ENCODE measurements at regions not wholly inside any gene's neighbourhood (a gene's known extent, or its start where the extent isn't known, plus 50 kb on each side); places are given as distances from the start of the nearest gene placed in this dataset.

DNA sequence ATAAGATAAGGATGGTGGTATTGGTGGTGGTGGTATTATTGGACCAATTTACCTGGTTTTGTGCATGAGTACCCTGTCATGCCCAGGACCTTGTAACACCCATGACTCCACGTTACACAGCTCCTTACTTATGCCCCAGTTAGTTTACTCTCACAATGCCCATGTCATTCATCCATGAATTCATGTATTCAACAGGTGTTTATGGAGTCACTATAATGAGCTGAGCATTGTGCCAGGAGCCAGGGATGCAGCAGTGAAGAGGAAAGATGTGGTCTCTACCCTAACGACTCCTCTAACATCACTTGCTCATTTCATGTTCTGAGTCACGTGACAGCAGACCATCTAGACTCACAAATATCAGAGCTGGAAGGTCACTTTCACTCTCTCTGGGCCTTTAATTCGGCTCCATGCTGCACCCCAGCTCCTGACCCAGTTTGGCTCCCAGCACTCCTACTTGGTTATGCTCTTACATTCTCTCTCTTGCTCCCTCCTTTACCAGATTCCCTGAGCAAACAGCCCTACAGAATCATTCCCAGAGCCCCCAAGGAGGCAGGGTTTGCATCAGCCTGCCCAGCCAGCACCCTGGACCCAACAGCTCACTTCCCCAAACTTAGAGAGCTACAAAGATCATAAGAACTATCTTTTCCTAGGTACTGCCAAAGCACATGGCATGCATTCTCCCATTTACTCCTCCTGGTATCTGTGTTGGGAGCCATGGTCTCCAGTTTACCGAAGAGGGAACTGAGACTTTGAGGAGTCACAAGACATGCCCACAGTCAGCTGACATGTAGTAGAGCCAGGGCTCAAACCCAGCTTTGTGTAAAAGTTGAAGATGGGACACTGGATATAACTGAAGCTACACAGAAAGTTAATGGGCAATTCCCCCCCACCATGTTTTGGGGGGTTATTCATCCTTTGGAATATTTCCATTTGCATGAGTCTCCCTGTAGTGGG lies 449.9 kb downstream of the LRATD1 start:
- DNase-seq (ENCODE audit: low read depth in 2 of 2): no peak

DNA sequence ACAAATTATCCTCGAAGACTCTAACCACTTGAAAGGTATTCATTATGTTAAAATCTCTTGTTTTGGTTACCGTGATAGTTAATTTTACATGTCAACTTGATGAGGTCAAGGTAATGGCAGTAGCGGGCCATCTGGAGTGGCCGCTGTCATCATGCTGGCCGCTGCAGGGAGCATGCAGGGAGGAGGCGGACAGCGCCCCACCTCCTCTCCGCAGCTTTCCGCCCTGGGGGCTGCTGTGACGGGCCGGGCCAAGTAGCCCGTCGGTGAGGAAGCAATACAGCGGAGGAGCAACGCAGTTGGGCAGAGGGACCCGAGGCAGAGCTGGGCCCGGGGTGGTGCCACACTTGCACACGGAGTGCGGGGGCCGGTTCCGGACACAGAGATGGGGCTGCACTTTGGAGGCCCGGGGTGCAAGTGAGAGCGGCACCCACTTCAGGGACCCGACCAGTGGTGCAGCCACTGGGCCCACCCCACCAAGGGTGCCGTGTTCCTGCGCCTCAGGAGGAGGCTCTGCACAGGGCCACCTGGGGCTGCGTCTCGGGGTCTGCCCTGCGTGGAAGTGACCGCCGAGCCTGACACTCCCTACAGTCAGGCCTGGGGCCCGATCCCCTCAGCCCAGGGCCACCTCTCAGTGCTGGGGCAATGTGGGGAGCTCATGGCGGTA lies 452.4 kb downstream of the LRATD1 start:
- no peak for DNase-seq (ENCODE audit: low read depth in 2 of 2)

DNA sequence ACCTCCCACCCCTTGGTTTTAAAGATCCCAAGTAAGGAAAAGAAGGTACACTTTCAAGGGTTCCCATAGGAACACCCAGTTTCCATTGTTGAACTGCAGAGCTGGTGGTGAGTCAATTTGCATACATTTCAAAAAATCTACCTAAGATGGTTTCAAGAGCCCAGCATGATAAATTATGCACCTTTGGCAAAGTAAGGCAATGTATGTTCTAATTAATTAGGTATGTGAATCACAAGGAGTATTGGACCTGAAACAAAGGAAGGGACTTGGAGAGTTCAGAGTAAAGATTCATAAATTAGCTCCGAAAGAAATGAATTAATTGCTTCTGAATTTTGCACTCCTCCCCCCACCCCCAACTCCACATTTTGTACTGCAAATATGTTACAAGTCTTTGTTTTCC lies 459.7 kb downstream of the LRATD1 start:
- no peak for DNase-seq (ENCODE audit: low read depth in 2 of 2)

DNA sequence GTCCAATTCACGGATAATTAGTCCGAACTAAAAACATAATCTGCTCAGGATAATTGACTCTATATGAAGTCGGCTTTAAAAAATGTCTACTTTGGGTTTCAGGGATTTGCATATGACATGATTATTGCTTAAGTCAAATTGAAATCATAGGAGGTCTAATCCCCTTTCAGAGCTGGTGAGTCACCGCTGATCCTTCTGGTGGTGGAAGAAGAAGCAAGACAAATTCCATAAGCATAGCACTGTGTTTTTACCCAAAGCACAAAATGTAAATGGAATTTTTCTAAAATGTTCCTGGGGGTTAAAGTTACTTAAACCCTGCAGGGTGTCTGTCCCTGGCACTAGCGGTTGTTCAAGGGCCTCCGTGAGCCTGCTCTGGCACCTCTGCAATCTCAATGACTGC lies 460.2 kb downstream of the LRATD1 start:
- no peak for DNase-seq (ENCODE audit: low read depth in 2 of 2)

DNA sequence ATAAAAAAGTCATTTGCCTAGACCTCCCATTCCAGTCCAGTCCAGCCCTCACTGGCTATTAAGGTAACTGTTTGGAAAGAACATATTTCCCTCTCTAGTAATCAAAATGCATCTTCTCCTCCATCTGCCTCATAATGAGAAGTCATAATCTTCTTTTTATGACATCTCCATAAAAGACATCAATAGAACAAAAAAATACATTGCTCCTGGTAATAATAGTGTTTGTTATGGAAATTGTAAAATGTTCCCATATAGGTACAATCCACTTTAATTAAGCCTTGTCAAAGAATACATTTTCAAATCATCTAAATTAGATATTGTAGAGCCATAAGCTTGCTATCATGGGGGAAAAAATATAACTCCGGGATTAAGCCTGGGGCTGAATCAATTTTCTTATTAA lies 461.6 kb downstream of the LRATD1 start:
- DNase-seq (ENCODE audit: low read depth in 2 of 2): no peak

DNA sequence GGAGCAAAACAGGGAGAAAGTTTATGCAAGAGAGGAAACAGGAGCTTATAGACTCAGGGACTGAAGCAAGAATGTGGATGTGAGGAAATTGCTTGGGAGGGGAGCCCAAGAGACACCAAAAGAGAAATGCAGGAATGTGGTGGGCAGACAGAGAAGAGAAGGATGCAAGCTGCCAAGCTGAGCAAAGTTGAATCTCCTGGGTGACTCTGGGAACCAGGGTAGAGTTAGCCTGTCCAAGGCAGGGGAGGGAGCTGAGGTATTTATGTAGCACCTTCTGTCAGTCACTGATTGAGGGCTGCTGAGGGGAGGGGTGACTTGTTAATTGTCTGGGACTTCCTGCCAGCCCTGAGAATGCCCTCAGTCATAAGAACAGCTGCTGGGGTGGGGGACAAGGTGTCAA lies 464.3 kb downstream of the NBAS start:
- no peak for DNase-seq (ENCODE audit: low read depth in 2 of 2)

DNA sequence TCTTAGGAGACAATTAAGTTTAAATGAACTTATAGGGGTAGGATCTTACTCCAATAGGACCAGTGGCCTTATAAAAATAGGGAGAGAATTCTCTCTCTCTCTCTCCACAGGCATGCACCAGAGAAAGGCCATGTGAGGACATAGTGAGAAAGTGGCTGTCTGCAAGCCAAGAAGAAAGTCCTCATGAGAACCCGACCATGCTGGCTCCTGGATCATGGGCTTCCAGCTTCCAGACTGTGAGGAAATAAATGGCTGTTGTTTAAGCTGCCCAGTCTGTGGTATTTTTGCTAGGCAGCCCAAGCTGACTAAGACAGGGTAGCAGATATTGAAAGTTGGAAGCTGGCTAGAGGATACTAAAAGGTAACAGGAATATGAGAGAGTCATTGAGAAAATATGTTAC lies 454.0 kb downstream of the NBAS start:
- DNase-seq (ENCODE audit: low read depth in 2 of 2): no peak

DNA sequence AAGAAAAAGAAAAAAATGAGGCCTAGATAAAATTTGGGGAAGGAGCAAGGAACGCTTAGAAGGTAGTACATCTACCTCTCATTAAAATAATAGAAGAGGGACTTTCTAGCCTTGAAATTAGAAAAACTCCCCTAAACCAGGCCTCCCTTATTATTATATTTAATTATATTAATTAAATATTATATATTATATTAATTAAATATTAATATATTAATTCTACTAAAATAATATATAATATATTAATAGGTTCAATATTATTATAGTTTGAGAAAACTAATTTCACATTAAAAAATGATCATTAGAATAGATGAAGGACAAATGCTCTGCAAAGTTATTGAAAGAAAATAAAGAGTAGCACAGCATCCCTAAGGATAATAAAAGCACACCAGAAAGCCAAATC lies 449.4 kb downstream of the NBAS start:
- DNase-seq (ENCODE audit: low read depth in 2 of 2): no peak

DNA sequence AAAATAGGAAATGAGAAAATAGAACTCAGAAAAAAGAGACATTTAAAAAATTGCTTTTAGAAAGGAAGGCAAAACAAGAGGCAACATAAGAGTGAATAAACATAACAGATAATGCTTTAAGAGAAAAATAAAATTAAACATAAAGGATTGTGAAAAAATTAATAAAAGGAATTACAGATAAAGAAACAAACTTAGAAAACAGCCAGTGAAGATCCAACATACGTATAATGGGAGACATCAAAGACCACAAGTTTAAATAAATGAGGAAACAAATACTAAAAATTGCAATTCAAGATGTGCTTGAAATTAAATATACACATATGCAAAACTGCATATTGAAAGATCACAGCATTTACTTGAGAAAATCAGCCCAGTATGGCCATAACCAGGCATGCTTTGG lies 448.9 kb downstream of the NBAS start:
- no peak for DNase-seq (ENCODE audit: low read depth in 2 of 2)

DNA sequence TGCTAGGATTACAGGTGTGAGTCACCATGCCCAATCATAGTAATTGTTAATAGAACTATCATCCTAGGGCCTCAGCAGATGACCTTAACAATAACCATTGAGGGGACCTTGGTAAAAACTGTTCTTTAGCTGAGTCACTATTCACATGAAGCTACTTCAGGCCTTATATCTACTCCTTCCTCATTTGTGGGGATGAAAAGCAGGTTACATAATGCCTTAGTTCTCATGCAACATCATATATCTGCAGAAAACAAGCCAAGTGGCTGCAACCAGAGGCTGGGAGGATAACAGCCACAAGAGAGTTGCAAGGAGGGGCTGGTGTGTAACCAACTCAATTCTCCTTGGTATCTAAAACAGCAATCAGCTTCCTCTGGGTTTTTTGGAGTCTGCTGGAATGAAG lies 445.4 kb downstream of the NBAS start:
- DNase-seq (ENCODE audit: low read depth in 2 of 2): no peak

DNA sequence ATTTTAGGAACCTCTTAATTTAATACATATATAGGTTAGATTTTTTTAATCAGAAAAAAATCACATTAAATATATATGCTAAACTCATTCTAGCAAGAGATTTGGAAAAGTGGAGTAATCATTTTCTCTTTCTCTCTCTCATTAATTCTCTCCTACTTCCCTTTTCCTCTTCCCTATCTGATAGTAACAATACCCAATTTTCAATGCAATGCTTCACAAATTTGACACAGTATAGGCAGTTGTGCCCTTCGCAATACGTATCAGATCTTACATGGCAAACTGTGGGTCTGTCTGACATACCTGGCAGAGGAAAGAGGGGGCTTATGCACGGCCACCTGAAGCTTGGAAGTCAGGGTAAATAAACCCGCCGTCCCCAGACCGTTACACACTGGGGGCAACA lies 444.3 kb downstream of the NBAS start:
- no peak for DNase-seq (ENCODE audit: low read depth in 2 of 2)

Data from stimulated activated CD8-positive, alpha-beta memory T cell treated with anti-CD3 and anti-CD28 coated beads, Interleukin-2, amount 100 ng/mL, for 1 hour (primary cell).